ENCODE measurements at regions not wholly inside any gene's neighbourhood (a gene's known extent, or its start where the extent isn't known, plus 50 kb on each side); places are given as distances from the start of the nearest gene placed in this dataset.

DNA sequence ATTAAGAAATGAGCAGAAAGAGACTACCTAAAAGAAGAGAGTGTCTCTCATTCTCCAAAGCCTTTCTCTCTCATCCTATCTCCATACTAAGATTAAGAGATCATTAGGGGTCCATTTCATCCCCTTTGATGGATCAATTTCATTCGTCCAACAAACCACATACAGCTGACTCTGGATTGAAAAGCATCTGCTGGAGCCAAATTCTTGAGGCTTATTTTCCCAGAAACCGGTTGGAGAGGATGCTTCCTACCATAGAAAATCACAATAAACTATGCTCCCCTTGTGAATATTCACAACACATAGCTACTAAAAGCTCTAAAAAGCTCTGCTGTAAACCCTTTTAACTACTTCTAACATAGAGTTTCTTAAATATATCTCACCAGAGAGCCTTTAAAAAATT lies 755.0 kb upstream of the ZNF608 start:
- no peaks in the 10 kb centered on the region for H3K9me2 ChIP-seq (replicated peaks; ENCODE audit: low read length)
- no peak overlapping the region for H3K9ac ChIP-seq (ENCODE audit: low read length)
- no peak overlapping the region for H3K4me2 ChIP-seq (ENCODE audit: low read length)
- TF ChIP-seq EZH2phosphoT487 (IDR thresholded peaks at IDR 0.05; ENCODE audit: borderline replicate concordance, low read length), result no peak
- no peak for TF ChIP-seq EZH2 (IDR thresholded peaks at IDR 0.05; ENCODE audit: low read length, unreplicated experiment)
- no peak for TF ChIP-seq CTCF (conservative IDR thresholded peaks at IDR 0.05; ENCODE audit: low read depth, low read length)
- POLR2A ChIA-PET (ENCODE audit: unreplicated experiment), result no interaction called here
- H3K27me3 ChIP-seq (ENCODE audit: low read length), result no peaks in the 10 kb centered on the region
- intact Hi-C loops (cut with micrococcal nuclease), result no loop called here
- H3K4me3 ChIP-seq (ENCODE audit: low read length), result no peak overlapping the region
- no peaks in the 10 kb centered on the region for H3K36me3 ChIP-seq (ENCODE audit: low read depth, low read length)
- no TSS peak for BruUV-seq (replicated peaks)
- H4K20me1 ChIP-seq (ENCODE audit: low read length), result no peaks in the 10 kb centered on the region
- ATAC-seq (no peak), DNase-seq (no peak)
- no peaks in the 10 kb centered on the region for H3F3A ChIP-seq (ENCODE audit: low read length, unreplicated experiment)
- CTCF ChIA-PET, result no interaction called here
- no peaks in the 10 kb centered on the region for H3K4me1 ChIP-seq (ENCODE audit: insufficient read depth, low read length)
- H3K79me2 ChIP-seq (ENCODE audit: low read length), result no peaks in the 10 kb centered on the region
- no peak overlapping the region for H2AFZ ChIP-seq (ENCODE audit: low read length)
- no peak overlapping the region for H3K27ac ChIP-seq (ENCODE audit: low read length)
- H3K9me3 ChIP-seq (ENCODE audit: low read length), result no peaks in the 10 kb centered on the region

DNA sequence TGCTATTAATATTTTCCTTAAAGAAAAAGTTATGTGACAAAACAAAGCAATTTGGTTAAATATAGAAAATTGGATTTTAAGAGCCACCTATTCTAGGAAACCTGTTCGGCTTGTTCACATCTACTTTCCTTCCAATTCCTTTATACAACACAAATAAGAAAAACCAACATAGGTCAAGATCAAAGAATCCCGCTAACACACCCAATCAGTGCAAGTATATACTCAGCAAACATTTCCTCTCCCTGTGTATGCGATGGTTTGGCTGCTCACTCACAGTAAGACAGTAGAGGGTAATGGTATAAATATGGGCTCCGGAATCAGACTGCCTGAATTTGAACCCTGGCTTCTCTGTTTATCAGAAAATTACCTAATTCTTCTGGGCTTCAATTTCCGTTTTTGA lies 757.5 kb upstream of the ZNF608 start:
- CTCF ChIA-PET, result no interaction called here
- TF ChIP-seq EZH2phosphoT487 (IDR thresholded peaks at IDR 0.05; ENCODE audit: borderline replicate concordance, low read length), result no peak
- no peak for TF ChIP-seq EZH2 (IDR thresholded peaks at IDR 0.05; ENCODE audit: low read length, unreplicated experiment)
- no peak for TF ChIP-seq CTCF (conservative IDR thresholded peaks at IDR 0.05; ENCODE audit: low read depth, low read length)
- no peak overlapping the region for H2AFZ ChIP-seq (ENCODE audit: low read length)
- H3K79me2 ChIP-seq (ENCODE audit: low read length), result no peaks in the 10 kb centered on the region
- no peaks in the 10 kb centered on the region for H3K9me3 ChIP-seq (ENCODE audit: low read length)
- H3K4me2 ChIP-seq (ENCODE audit: low read length), result no peak overlapping the region
- H3K36me3 ChIP-seq (ENCODE audit: low read depth, low read length), result no peaks in the 10 kb centered on the region
- H3F3A ChIP-seq (ENCODE audit: low read length, unreplicated experiment), result no peaks in the 10 kb centered on the region
- H3K4me3 ChIP-seq (ENCODE audit: low read length), result no peak overlapping the region
- DNase-seq, result peak; percentile 11
- H3K9me2 ChIP-seq (replicated peaks; ENCODE audit: low read length), result no peaks in the 10 kb centered on the region
- no peaks in the 10 kb centered on the region for H4K20me1 ChIP-seq (ENCODE audit: low read length)
- intact Hi-C loops (cut with micrococcal nuclease), result no loop called here
- POLR2A ChIA-PET (ENCODE audit: unreplicated experiment), result interaction anchor here (0.7 kb wide), 1 partner anchor 538 kb away, joined by 3 read pairs; no protein-coding TSS in a partner anchor
- no peaks in the 10 kb centered on the region for H3K27me3 ChIP-seq (ENCODE audit: low read length)
- no peak overlapping the region for H3K9ac ChIP-seq (ENCODE audit: low read length)
- BruUV-seq (replicated peaks), result no TSS peak
- H3K4me1 ChIP-seq (ENCODE audit: insufficient read depth, low read length), result no peaks in the 10 kb centered on the region
- no peak overlapping the region for H3K27ac ChIP-seq (ENCODE audit: low read length)
- no peak for ATAC-seq

GRCh38 chr5:125505115-125505514 lies 758.7 kb upstream of the ZNF608 start:
- CTCF ChIA-PET, result no interaction called here
- H3K79me2 ChIP-seq (ENCODE audit: low read length), result no peaks in the 10 kb centered on the region
- no peaks in the 10 kb centered on the region for H3K4me1 ChIP-seq (ENCODE audit: insufficient read depth, low read length)
- H3K27ac ChIP-seq (ENCODE audit: low read length), result no peak overlapping the region
- POLR2A ChIA-PET (ENCODE audit: unreplicated experiment), result no interaction called here
- H3K4me2 ChIP-seq (ENCODE audit: low read length), result no peak overlapping the region
- no peak overlapping the region for H3K4me3 ChIP-seq (ENCODE audit: low read length)
- no peak for TF ChIP-seq EZH2phosphoT487 (IDR thresholded peaks at IDR 0.05; ENCODE audit: borderline replicate concordance, low read length)
- no peak for TF ChIP-seq EZH2 (IDR thresholded peaks at IDR 0.05; ENCODE audit: low read length, unreplicated experiment)
- no peaks in the 10 kb centered on the region for H3K27me3 ChIP-seq (ENCODE audit: low read length)
- intact Hi-C loops (cut with micrococcal nuclease), result no loop called here
- H3K36me3 ChIP-seq (ENCODE audit: low read depth, low read length), result no peaks in the 10 kb centered on the region
- H3K9me3 ChIP-seq (ENCODE audit: low read length), result no peaks in the 10 kb centered on the region
- ATAC-seq (no peak), DNase-seq (no peak)
- H2AFZ ChIP-seq (ENCODE audit: low read length), result no peak overlapping the region
- BruUV-seq (replicated peaks), result no TSS peak
- no peaks in the 10 kb centered on the region for H3F3A ChIP-seq (ENCODE audit: low read length, unreplicated experiment)
- H4K20me1 ChIP-seq (ENCODE audit: low read length), result no peaks in the 10 kb centered on the region
- no peaks in the 10 kb centered on the region for H3K9me2 ChIP-seq (replicated peaks; ENCODE audit: low read length)
- no peak overlapping the region for H3K9ac ChIP-seq (ENCODE audit: low read length)
